ENCODE measurements at regions not wholly inside any gene's neighbourhood (a gene's known extent, or its start where the extent isn't known, plus 50 kb on each side); places are given as distances from the start of the nearest gene placed in this dataset.

DNA sequence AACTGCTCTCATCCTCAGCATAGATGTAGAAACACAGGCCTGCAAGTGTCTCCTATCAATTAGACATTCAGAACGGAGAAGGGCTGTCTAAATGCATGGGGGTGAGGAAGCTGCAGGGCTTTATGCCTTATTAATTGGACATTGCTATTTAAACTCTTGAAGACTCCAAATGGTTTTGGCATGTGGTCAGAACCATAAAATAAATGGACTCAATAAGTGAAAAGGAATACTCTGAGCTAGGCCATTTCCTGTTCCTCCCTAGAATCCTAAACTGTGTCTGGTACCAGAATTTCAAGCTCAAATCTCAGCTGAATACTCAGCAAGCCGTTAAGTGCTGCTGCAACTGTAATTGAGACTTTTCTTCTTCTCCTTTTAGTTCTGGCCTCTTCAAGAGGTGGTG, 80.4 kb upstream of the C1orf87 start:
- ChIA-PET CTCF (interaction anchor here (0.7 kb wide), 1 partner anchor 1328 kb away, joined by 3 read pairs; no protein-coding TSS in a partner anchor), POLR2A (no interaction called here)
- TF ChIP-seq ZNF692 (tag by site-specific recombination; IDR thresholded peaks at IDR 0.05): no peak
- TF ChIP-seq MZF1 (tag by site-specific recombination; IDR thresholded peaks at IDR 0.05; ENCODE audit: borderline replicate concordance): no peak
- no peak for TF ChIP-seq ZNF114 (tag by site-specific recombination; IDR thresholded peaks at IDR 0.05)
- no peak for TF ChIP-seq ZNF501 (tag by site-specific recombination; IDR thresholded peaks at IDR 0.05)
- no peak for TF ChIP-seq ZNF529 (tag by site-specific recombination; IDR thresholded peaks at IDR 0.05; ENCODE audit: insufficient replicate concordance)
- no peak for TF ChIP-seq KLF10 (tag by site-specific recombination; IDR thresholded peaks at IDR 0.05)
- TF ChIP-seq TSHZ1 (tag by site-specific recombination; IDR thresholded peaks at IDR 0.05; ENCODE audit: borderline replicate concordance): no peak
- no peak for TF ChIP-seq ZFHX2 (tag by site-specific recombination; conservative IDR thresholded peaks at IDR 0.05)
- TF ChIP-seq ZBTB21 (tag by site-specific recombination; IDR thresholded peaks at IDR 0.05): no peak
- TF ChIP-seq ZNF132 (tag by site-specific recombination; IDR thresholded peaks at IDR 0.05; ENCODE audit: borderline replicate concordance): no peak
- no peak for TF ChIP-seq ZNF596 (tag by site-specific recombination; IDR thresholded peaks at IDR 0.05)
- Histone ChIP-seq H3K27ac (ENCODE audit: extremely low read depth, low read depth, low read length) (no peak overlapping the region), H3K9me3 (ENCODE audit: control insufficient read depth, insufficient read depth, low read depth, low read length) (no peaks in the 10 kb centered on the region), H3K4me1 (ENCODE audit: control insufficient read depth, insufficient read depth, low read length) (no peaks in the 10 kb centered on the region), H3K36me3 (ENCODE audit: control insufficient read depth in 2 of 2, insufficient read depth in 1 of 2, low read length in 2 of 2) (no peaks in the 10 kb centered on the region), H3K4me3 (ENCODE audit: low read depth, low read length) (no peak overlapping the region)

DNA sequence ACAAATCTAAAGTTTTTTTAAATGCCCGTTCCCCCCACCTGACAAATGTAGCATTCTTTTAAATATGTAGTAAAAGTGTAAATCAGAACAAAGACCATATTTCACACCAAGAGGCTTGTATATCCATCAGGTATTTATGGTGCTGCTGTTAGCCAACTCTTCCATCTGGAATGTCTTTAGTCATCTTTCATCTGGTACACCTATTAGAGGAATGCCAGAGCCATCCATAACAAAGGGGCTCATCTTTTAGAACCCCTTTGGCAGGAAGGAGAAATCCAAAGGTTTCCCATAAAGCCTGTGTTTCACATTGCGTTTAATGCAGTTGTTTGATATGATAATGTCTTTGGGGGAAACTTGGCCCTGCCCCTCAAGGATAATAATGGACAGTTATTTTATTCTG, 79.3 kb upstream of the C1orf87 start:
- H3K4me3 ChIP-seq (ENCODE audit: low read depth, low read length): no peak overlapping the region
- TF ChIP-seq ZNF155 (tag by site-specific recombination; IDR thresholded peaks at IDR 0.05) (no peak), ZNF555 (tag by site-specific recombination; conservative IDR thresholded peaks at IDR 0.05) (no peak)
- no peaks in the 10 kb centered on the region for H3K36me3 ChIP-seq (ENCODE audit: control insufficient read depth in 2 of 2, insufficient read depth in 1 of 2, low read length in 2 of 2)
- H3K4me1 ChIP-seq (ENCODE audit: control insufficient read depth, insufficient read depth, low read length): no peaks in the 10 kb centered on the region
- ChIA-PET POLR2A (no interaction called here), CTCF (interaction anchor here (0.6 to 0.8 kb wide), 2 partner anchors 182 to 1991 kb away, joined by 3 to 5 read pairs; no protein-coding TSS in a partner anchor)
- H3K9me3 ChIP-seq (ENCODE audit: control insufficient read depth, insufficient read depth, low read depth, low read length): no peaks in the 10 kb centered on the region
- no peak overlapping the region for H3K27ac ChIP-seq (ENCODE audit: extremely low read depth, low read depth, low read length)

DNA sequence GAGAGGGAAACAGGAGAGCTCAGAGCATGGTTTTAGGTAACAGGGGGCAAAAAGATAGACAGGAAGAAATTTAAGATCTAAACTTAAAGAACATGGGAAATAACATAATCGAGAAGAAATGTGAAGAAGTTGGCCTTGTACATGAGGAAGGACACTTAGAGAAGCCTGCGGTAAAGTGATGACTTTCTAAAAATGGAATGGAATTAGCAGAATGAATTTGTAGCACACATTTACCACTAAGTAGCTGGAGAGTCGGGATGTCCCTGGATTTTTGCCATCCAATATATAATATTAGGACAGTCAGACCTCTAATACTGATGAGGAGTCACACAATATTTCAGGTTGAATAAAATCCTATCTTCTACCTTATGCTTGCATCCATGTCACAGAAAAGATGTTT, 77.7 kb upstream of the C1orf87 start:
- H3K36me3 ChIP-seq (ENCODE audit: control insufficient read depth in 2 of 2, insufficient read depth in 1 of 2, low read length in 2 of 2): no peaks in the 10 kb centered on the region
- H3K9me3 ChIP-seq (ENCODE audit: control insufficient read depth, insufficient read depth, low read depth, low read length): no peaks in the 10 kb centered on the region
- no peaks in the 10 kb centered on the region for H3K4me1 ChIP-seq (ENCODE audit: control insufficient read depth, insufficient read depth, low read length)
- CTCF ChIA-PET: no interaction called here
- H3K27ac ChIP-seq (ENCODE audit: extremely low read depth, low read depth, low read length): no peak overlapping the region
- POLR2A ChIA-PET: no interaction called here
- H3K4me3 ChIP-seq (ENCODE audit: low read depth, low read length): no peak overlapping the region
- no peak for TF ChIP-seq ZNF24 (tag by site-specific recombination; IDR thresholded peaks at IDR 0.05)
- TF ChIP-seq ZNF548 (tag by site-specific recombination; IDR thresholded peaks at IDR 0.05): no peak
- TF ChIP-seq ZBTB8A (tag by site-specific recombination; IDR thresholded peaks at IDR 0.05): no peak
- no peak for TF ChIP-seq GFI1B (tag by site-specific recombination; IDR thresholded peaks at IDR 0.05)
- TF ChIP-seq ZNF394 (tag by site-specific recombination; IDR thresholded peaks at IDR 0.05; ENCODE audit: borderline replicate concordance): no peak
- no peak for TF ChIP-seq ZNF214 (tag by site-specific recombination; IDR thresholded peaks at IDR 0.05; ENCODE audit: borderline replicate concordance)

Measured in HEK293 (cell line).